ENCODE measurements at regions not wholly inside any gene's neighbourhood (a gene's known extent, or its start where the extent isn't known, plus 50 kb on each side); places are given as distances from the start of the nearest gene placed in this dataset.

DNA sequence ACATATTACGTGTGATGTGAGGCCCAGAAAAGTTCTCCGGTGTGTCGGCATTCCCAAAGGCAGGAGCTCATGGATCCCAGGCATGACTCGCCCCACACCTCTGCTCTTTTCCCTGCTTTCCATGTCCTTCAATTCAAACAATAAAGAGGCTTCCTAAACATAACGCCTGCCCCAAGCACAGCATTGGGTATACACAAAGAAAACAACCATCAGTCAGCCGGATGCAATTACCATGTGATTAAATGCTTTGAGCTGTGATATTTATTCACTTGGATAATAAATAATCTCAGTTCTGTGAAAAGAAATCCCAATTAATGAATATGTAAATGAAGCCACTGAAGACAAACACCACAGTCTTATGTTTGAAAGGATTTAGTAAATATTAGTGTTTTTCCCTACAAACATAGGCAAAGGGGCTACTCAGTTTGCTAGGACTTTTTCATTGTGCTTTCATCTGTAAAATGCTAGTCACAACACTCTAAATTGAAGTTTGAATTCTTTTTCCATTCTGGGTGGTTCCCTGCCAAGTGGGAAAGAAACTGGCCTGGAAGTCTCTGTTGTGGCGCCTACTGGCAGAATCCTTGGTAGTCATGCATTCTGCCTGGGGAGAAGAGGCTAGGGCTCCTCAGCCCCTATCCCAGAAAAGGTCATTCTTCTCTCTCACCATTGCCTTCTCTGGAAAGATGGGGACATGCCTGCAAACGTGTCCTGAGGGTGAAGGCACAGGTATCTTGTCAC lies 144.7 kb downstream of the COL6A3 start:
- H3K27ac ChIP-seq: no peak overlapping the region
- no peak for ATAC-seq
- DNase-seq: no peak
- TF ChIP-seq, protein P1, sequence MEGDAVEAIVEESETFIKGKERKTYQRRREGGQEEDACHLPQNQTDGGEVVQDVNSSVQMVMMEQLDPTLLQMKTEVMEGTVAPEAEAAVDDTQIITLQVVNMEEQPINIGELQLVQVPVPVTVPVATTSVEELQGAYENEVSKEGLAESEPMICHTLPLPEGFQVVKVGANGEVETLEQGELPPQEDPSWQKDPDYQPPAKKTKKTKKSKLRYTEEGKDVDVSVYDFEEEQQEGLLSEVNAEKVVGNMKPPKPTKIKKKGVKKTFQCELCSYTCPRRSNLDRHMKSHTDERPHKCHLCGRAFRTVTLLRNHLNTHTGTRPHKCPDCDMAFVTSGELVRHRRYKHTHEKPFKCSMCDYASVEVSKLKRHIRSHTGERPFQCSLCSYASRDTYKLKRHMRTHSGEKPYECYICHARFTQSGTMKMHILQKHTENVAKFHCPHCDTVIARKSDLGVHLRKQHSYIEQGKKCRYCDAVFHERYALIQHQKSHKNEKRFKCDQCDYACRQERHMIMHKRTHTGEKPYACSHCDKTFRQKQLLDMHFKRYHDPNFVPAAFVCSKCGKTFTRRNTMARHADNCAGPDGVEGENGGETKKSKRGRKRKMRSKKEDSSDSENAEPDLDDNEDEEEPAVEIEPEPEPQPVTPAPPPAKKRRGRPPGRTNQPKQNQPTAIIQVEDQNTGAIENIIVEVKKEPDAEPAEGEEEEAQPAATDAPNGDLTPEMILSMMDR (IDR thresholded peaks at IDR 0.05): no peak
- no peaks in the 10 kb centered on the region for H3K27me3 ChIP-seq
- H3K36me3 ChIP-seq: no peaks in the 10 kb centered on the region
- intact Hi-C loops (cut with DNase I): no loop called here
- H3K4me1 ChIP-seq: peaks cover 0 to 14% (median under 1%) of the 10 kb centered on the region in 9 donors
- no peak overlapping the region for H3K4me3 ChIP-seq
- H3K9me3 ChIP-seq: no peaks in the 10 kb centered on the region
- WGBS, 2 donors: 92 to 96% methylated on average over 8 of the region's 8 CpGs

DNA sequence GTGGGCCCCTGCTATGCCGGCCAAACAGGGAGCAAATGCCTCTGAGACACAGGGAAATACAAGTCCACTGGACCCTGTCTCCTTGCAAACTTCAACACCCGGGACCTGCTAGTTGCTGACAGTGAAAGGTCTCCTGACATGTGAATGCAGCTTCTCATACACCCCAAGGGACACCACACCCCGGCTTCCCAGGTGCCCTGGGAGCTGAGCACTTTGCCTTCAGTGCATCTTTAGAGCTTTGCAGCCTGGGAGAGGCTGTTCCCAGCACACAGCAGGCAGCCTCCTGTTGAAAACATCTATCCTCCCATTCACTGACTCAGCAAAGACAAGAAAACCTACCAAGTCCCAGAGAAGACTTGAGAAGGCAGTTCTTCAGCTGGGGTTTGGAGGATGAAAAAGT lies 143.4 kb downstream of the COL6A3 start:
- Histone ChIP-seq H3K4me3 (no peak overlapping the region), H3K27me3 (no peaks in the 10 kb centered on the region), H3K27ac (peak overlapping the region in 1 of 10 donors; percentile 36), H3K9me3 (peaks cover 0 to 4% (median 0%) of the 10 kb centered on the region in 11 donors), H3K36me3 (no peaks in the 10 kb centered on the region), H3K4me1 (peaks cover 0 to 14% (median 0%) of the 10 kb centered on the region in 9 donors)
- intact Hi-C loops (cut with DNase I): no loop called here
- no peak for DNase-seq
- 52 to 70% methylated on average over 3 of the region's 3 CpGs for WGBS, 2 donors
- TF ChIP-seq, protein P1 (IDR thresholded peaks at IDR 0.05): no peak
- no peak for ATAC-seq

DNA sequence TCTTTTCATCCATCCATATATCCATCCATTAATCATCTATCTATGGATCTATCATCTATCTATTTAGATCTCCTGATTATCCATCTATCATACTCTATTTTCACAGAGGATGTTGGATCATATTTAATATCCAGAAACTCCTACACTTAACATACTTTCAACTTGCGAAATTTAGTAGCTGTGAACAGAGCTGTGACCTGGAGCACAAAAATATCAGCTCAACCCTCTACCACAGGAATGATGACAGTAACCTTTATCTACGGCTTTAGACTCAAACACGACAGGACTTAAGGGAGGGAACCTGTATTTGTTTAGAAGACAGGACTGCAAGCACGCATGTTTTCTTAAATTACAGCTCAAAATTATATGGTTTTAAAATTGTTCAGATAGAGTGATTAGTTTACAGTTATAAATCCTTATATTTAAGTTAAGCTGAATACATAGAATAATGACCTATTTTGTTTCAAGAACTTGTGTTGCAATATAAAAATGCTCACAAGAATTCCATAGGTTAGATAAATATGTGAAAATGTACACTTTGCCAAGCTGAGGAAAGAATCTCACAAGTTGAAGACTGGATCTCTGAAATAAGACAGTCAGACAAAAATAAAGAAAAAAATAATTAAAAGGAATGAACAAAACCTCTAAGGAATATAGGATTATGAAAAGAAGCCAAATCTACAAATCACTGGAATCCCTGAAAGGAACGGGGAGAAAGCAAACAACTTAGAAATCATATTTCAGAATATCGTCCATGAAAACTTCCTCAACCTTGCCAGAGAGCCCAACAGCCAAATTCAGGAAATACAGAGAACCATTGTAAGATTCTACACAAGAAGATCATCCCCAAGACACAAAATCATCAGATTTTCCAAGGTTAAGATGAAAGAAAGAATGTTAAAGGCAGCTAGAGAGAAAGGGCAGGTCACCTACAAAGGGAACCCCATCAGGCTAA lies 142.0 kb downstream of the COL6A3 start:
- 88 to 91% methylated on average over 6 of the region's 6 CpGs for WGBS, 2 donors
- no peak overlapping the region for H3K4me3 ChIP-seq
- no peaks in the 10 kb centered on the region for H3K27me3 ChIP-seq
- H3K36me3 ChIP-seq: no peaks in the 10 kb centered on the region
- peaks cover 0 to 7% (median 0%) of the 10 kb centered on the region in 11 donors for H3K9me3 ChIP-seq
- DNase-seq: no peak
- no peak overlapping the region for H3K27ac ChIP-seq
- intact Hi-C loops (cut with DNase I): no loop called here
- no peak for ATAC-seq
- H3K4me1 ChIP-seq: peaks cover 0 to 14% (median 0%) of the 10 kb centered on the region in 9 donors
- TF ChIP-seq, protein P1 (IDR thresholded peaks at IDR 0.05): no peak

Data from heart right ventricle (tissue), 16 donors.